DND-41 (cell line): ENCODE measurements at regions not wholly inside any gene's neighbourhood (a gene's known extent, or its start where the extent isn't known, plus 50 kb on each side); places are given as distances from the start of the nearest gene placed in this dataset.

ENCODE experiments used
- ATAC-seq: fragments of 200-7000 bp; cut with Tn5 transposase; 3 replicates; pipeline ENCODE4 v1.9.1; 2021; ENCODE audit warnings: low read depth; ENCODE audit not compliant: insufficient read depth
- DNase-seq: peaks from one replicate; pipeline ENCODE4 v3.0.0-alpha.2; 2020
- H2AFZ ChIP-seq: 2 replicates; pipeline ENCODE4 v1.6.0; 2012; ENCODE audit warnings: low read depth, low read length
- H3K27ac ChIP-seq: 2 replicates; pipeline ENCODE4 v1.5.1; 2012; ENCODE audit warnings: low read length, inconsistent platforms
- H3K27me3 ChIP-seq: fragments of 200-600 bp; sonication (generic); 2 replicates; pipeline ENCODE4 v1.6.0; 2012; ENCODE audit warnings: low read length, mild to moderate bottlenecking, inconsistent platforms; ENCODE audit not compliant: insufficient read depth, poor library complexity
- H3K36me3 ChIP-seq: 2 replicates; pipeline ENCODE4 v1.5.1; 2012; ENCODE audit warnings: low read length, inconsistent platforms; ENCODE audit not compliant: insufficient read depth
- H3K4me1 ChIP-seq: 2 replicates; pipeline ENCODE4 v1.5.1; 2012; ENCODE audit warnings: mild to moderate bottlenecking, low read length; ENCODE audit not compliant: insufficient read depth
- H3K4me2 ChIP-seq: 2 replicates; pipeline ENCODE4 v1.6.0; 2012; ENCODE audit warnings: mild to moderate bottlenecking, moderate library complexity, low read length, inconsistent platforms; ENCODE audit not compliant: insufficient read depth
- H3K4me3 ChIP-seq, 2 experiments: fragments of 200-600 bp in 1 of 2; shearing (Covaris generic) in 1 of 2; 2 replicates each; pipeline ENCODE4 v1.5.1; 2012 to 2016; ENCODE audit warnings: inconsistent platforms in 2 of 2, low read length in 2 of 2, mild to moderate bottlenecking in 2 of 2, low read depth in 1 of 2, moderate library complexity in 1 of 2
- H3K79me2 ChIP-seq: 2 replicates; pipeline ENCODE4 v1.6.0; 2012; ENCODE audit warnings: low read length, inconsistent platforms; ENCODE audit not compliant: insufficient read depth
- H3K9ac ChIP-seq: 2 replicates; pipeline ENCODE4 v1.6.0; 2012; ENCODE audit warnings: low read depth, mild to moderate bottlenecking, inconsistent platforms, low read length, moderate library complexity
- H3K9me3 ChIP-seq: 2 replicates; pipeline ENCODE4 v1.5.1; 2012; ENCODE audit warnings: low read length, moderate library complexity, mild to moderate bottlenecking, inconsistent platforms; ENCODE audit not compliant: insufficient read depth, severe bottlenecking
- H4K20me1 ChIP-seq: 2 replicates; pipeline ENCODE4 v1.6.0; 2012; ENCODE audit warnings: low read length; ENCODE audit not compliant: insufficient read depth
- CTCF ChIP-seq: IDR thresholded peaks from 2 replicates; pipeline ENCODE4 v1.5.1; 2012; ENCODE audit warnings: borderline replicate concordance, low read length, moderate library complexity, mild to moderate bottlenecking; ENCODE audit not compliant: poor library complexity, severe bottlenecking; ENCODE audit errors: extremely low read depth
- EZH2 ChIP-seq: IDR thresholded peaks from 3 replicates; pipeline ENCODE4 v1.6.1; 2012; ENCODE audit warnings: borderline replicate concordance, low read depth, mild to moderate bottlenecking, moderate library complexity, low read length, inconsistent platforms; ENCODE audit not compliant: severe bottlenecking

- Histone ChIP-seq H3K27me3 (no peaks in the 10 kb centered on the region), H3K36me3 (no peaks in the 10 kb centered on the region), H3K9ac (no peak overlapping the region), H3K27ac (no peak overlapping the region), H2AFZ (no peak overlapping the region), H4K20me1 (no peaks in the 10 kb centered on the region), H3K79me2 (no peaks in the 10 kb centered on the region), H3K4me3 (no peak overlapping the region), H3K9me3 (no peaks in the 10 kb centered on the region), H3K4me2 (no peak overlapping the region), H3K4me1 (no peaks in the 10 kb centered on the region)
- no peak for ATAC-seq
- TF ChIP-seq CTCF: no peak
- TF ChIP-seq EZH2: no peak
- DNase-seq: no peak
Measured at GRCh38 chr6:153645326-153645725, 393.7 kb upstream of the OPRM1 start.

- Histone ChIP-seq H3K4me3 (no peak overlapping the region), H3K9ac (no peak overlapping the region), H3K9me3 (no peaks in the 10 kb centered on the region), H3K4me1 (no peaks in the 10 kb centered on the region), H3K36me3 (no peaks in the 10 kb centered on the region), H4K20me1 (no peaks in the 10 kb centered on the region), H2AFZ (no peak overlapping the region), H3K27ac (no peak overlapping the region), H3K4me2 (no peak overlapping the region), H3K27me3 (no peaks in the 10 kb centered on the region), H3K79me2 (no peaks in the 10 kb centered on the region)
- TF ChIP-seq CTCF: no peak
- no peak for TF ChIP-seq EZH2
- no peak for DNase-seq
- no peak for ATAC-seq
Measured at GRCh38 chr6:153644000-153644399, 395.0 kb upstream of the OPRM1 start.

GRCh38 chr6:153634416-153634815, 404.6 kb upstream of the OPRM1 start:
- no peaks in the 10 kb centered on the region for H3K4me1 ChIP-seq
- H3K9me3 ChIP-seq: no peaks in the 10 kb centered on the region
- H3K27me3 ChIP-seq: no peaks in the 10 kb centered on the region
- DNase-seq (no peak), ATAC-seq (no peak)
- H3K27ac ChIP-seq: no peak overlapping the region
- TF ChIP-seq EZH2: no peak
- no peak for TF ChIP-seq CTCF
- H3K79me2 ChIP-seq: no peaks in the 10 kb centered on the region
- no peak overlapping the region for H3K4me2 ChIP-seq
- no peak overlapping the region for H3K4me3 ChIP-seq
- H2AFZ ChIP-seq: no peak overlapping the region
- H4K20me1 ChIP-seq: no peaks in the 10 kb centered on the region
- H3K36me3 ChIP-seq: no peaks in the 10 kb centered on the region
- no peak overlapping the region for H3K9ac ChIP-seq

- no peaks in the 10 kb centered on the region for H3K9me3 ChIP-seq
- no peaks in the 10 kb centered on the region for H3K79me2 ChIP-seq
- no peak overlapping the region for H3K9ac ChIP-seq
- no peaks in the 10 kb centered on the region for H3K4me1 ChIP-seq
- TF ChIP-seq CTCF (no peak), EZH2 (no peak)
- no peak overlapping the region for H3K27ac ChIP-seq
- no peak for ATAC-seq
- H4K20me1 ChIP-seq: no peaks in the 10 kb centered on the region
- H3K4me2 ChIP-seq: no peak overlapping the region
- no peak for DNase-seq
- H3K27me3 ChIP-seq: no peaks in the 10 kb centered on the region
- H2AFZ ChIP-seq: peak overlapping the region; percentile 31; the same call in 1 of the 2 replicates
- H3K36me3 ChIP-seq: no peaks in the 10 kb centered on the region
- H3K4me3 ChIP-seq: no peak overlapping the region
Measured at GRCh38 chr6:153625089-153625488, 414.0 kb upstream of the OPRM1 start.
